ENCODE measurements at regions not wholly inside any gene's neighbourhood (a gene's known extent, or its start where the extent isn't known, plus 50 kb on each side); places are given as distances from the start of the nearest gene placed in this dataset.

DNA sequence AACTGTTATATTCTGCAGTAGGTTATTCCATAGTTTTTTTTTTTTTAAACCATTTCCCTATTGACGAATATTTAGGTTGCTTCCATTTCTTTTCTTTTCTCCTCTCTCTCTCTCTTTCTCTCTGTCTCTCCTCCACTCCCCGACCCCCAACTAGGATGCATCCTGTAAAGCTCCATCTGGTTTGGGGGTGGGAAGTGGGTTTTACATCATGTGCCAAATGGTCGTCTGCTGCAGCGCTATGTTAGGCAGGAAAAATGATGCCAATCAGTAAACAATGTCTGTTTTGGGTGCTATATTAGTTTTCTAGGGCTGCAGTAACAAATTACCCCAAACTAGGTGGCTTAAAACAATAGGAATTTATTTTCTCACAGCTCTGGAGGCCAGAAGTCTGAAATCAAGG, 465.0 kb downstream of the AACS start:
- Mint-ChIP-seq H3K36me3 (peaks cover 3% of the 10 kb centered on the region; the same call in 1 of the 2 replicates), H3K27me3 (ENCODE audit: low read depth) (no peaks in the 10 kb centered on the region), H3K9me3 (no peaks in the 10 kb centered on the region), H3K4me3 (no peak overlapping the region), H3K27ac (no peak overlapping the region), H3K4me1 (peaks cover 6% of the 10 kb centered on the region)
- ATAC-seq, result no peak
- POLR2A ChIA-PET, result no interaction called here
- CTCF ChIA-PET, result interaction anchor here (0.6 to 1.0 kb wide), 4 partner anchors 11 to 293 kb away, joined by 3 to 4 read pairs (median 3); no protein-coding TSS in a partner anchor
- TF ChIP-seq ESRRA (CRISPR knock-in tag; IDR thresholded peaks at IDR 0.05; ENCODE audit: borderline replicate concordance) (no peak), FOXJ3 (CRISPR knock-in tag; IDR thresholded peaks at IDR 0.05; ENCODE audit: borderline replicate concordance) (no peak), AFF4 (CRISPR knock-in tag; IDR thresholded peaks at IDR 0.05; ENCODE audit: borderline replicate concordance) (no peak), ATF6 (CRISPR knock-in tag; IDR thresholded peaks at IDR 0.05) (no peak), PREB (CRISPR knock-in tag; IDR thresholded peaks at IDR 0.05; ENCODE audit: borderline replicate concordance) (no peak), IRF2 (CRISPR knock-in tag; IDR thresholded peaks at IDR 0.05; ENCODE audit: borderline replicate concordance, low read depth) (no peak), FOXP1 (CRISPR knock-in tag; IDR thresholded peaks at IDR 0.05; ENCODE audit: borderline replicate concordance) (no peak), ETV6 (CRISPR knock-in tag; IDR thresholded peaks at IDR 0.05) (no peak), ZNF219 (CRISPR knock-in tag; IDR thresholded peaks at IDR 0.05; ENCODE audit: borderline replicate concordance) (no peak), NR3C1 (CRISPR knock-in tag; conservative IDR thresholded peaks at IDR 0.05; ENCODE audit: low read depth) (no peak), SP1 (CRISPR knock-in tag; conservative IDR thresholded peaks at IDR 0.05) (no peak), ZNF396 (CRISPR knock-in tag; IDR thresholded peaks at IDR 0.05; ENCODE audit: borderline replicate concordance) (no peak), E2F1 (CRISPR knock-in tag; IDR thresholded peaks at IDR 0.05) (no peak), TEAD1 (CRISPR knock-in tag; IDR thresholded peaks at IDR 0.05) (no peak)
- TF ChIP-seq, protein P1, sequence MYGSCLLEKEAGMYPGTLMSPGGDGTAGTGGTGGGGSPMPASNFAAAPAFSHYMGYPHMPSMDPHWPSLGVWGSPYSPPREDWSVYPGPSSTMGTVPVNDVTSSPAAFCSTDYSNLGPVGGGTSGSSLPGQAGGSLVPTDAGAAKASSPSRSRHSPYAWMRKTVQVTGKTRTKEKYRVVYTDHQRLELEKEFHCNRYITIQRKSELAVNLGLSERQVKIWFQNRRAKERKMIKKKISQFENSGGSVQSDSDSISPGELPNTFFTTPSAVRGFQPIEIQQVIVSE (CRISPR knock-in tag; IDR thresholded peaks at IDR 0.05; ENCODE audit: borderline replicate concordance), result no peak
- TF ChIP-seq, protein P2, sequence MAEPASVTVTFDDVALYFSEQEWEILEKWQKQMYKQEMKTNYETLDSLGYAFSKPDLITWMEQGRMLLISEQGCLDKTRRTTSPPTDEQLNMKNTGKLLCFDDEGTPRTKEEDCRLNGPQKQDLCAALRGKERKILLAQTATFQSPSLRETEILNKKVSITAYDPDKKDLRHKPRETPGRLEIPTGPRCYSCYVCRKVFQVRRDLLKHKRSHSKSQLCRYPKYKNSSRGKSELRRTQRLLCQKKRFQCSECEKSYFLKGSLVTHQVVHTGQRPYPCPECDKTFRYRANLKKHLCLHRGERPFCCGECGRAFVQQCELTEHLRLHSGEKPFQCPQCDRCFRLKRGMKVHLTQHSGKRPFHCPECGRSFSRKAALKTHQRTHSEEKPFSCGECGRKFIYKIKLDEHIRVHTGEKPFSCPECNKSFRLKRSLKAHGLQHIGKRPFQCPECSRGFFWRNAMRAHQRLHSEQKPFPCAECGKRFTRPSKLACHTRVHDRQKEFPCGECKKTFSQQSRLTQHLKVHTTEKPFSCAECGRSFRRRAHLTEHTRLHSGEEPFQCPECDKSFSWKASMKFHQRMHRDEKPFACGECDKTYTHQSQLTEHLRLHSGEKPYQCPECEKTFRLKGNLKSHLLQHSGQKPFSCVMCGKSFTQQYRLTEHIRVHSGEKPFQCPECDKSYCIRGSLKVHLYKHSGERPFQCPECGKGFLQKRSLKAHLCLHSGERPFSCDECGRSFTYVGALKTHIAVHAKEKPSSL (CRISPR knock-in tag; conservative IDR thresholded peaks at IDR 0.05), result no peak
- DNase-seq (ENCODE audit: low spot score), result no peak
